ENCODE measurements at regions not wholly inside any gene's neighbourhood (a gene's known extent, or its start where the extent isn't known, plus 50 kb on each side); places are given as distances from the start of the nearest gene placed in this dataset.

DNA sequence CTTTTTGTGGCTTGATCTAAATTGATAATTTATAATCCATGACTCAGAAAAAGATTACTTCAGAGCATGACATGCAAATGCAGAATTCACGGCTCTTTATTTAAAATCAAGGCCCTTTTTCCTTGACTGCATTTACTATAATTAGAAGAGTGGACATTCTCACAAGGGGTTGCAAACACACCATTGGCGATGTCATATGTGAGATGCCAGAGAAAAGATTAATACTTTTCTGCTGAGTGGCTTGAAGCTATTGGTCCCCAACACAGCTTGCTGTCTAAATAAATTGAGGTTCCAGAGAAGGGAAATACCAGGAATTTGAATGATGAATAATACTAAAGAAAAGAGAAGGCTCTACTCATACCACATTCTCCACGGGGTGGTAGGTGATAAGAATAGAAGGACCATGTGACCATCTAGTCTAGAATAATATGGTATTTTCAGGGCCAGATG is 78.7 kb upstream of the ARID5B start:
- CTCF ChIA-PET, result no interaction called here
- H3K9me3 ChIP-seq (ENCODE audit: control insufficient read depth, insufficient read depth, low read length), result no peaks in the 10 kb centered on the region
- H3K27me3 ChIP-seq (ENCODE audit: control insufficient read depth, insufficient read depth, low read length), result no peaks in the 10 kb centered on the region
- H3K27ac ChIP-seq (ENCODE audit: low read depth, low read length), result no peak overlapping the region
- no peak for DNase-seq (ENCODE audit: low read depth, low spot score)
- TF ChIP-seq, protein P1, sequence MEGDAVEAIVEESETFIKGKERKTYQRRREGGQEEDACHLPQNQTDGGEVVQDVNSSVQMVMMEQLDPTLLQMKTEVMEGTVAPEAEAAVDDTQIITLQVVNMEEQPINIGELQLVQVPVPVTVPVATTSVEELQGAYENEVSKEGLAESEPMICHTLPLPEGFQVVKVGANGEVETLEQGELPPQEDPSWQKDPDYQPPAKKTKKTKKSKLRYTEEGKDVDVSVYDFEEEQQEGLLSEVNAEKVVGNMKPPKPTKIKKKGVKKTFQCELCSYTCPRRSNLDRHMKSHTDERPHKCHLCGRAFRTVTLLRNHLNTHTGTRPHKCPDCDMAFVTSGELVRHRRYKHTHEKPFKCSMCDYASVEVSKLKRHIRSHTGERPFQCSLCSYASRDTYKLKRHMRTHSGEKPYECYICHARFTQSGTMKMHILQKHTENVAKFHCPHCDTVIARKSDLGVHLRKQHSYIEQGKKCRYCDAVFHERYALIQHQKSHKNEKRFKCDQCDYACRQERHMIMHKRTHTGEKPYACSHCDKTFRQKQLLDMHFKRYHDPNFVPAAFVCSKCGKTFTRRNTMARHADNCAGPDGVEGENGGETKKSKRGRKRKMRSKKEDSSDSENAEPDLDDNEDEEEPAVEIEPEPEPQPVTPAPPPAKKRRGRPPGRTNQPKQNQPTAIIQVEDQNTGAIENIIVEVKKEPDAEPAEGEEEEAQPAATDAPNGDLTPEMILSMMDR (IDR thresholded peaks at IDR 0.05; ENCODE audit: low read depth, low read length), result no peak
- POLR2A ChIA-PET, result no interaction called here
- no peak overlapping the region for H3K4me3 ChIP-seq (ENCODE audit: low read depth, low read length)

GRCh38 chr10:61825001-61825400 is 76.5 kb upstream of the ARID5B start:
- Histone ChIP-seq H3K27me3 (ENCODE audit: control insufficient read depth, insufficient read depth, low read length) (no peaks in the 10 kb centered on the region), H3K4me3 (ENCODE audit: low read depth, low read length) (no peak overlapping the region), H3K9me3 (ENCODE audit: control insufficient read depth, insufficient read depth, low read length) (no peaks in the 10 kb centered on the region), H3K27ac (ENCODE audit: low read depth, low read length) (no peak overlapping the region)
- no peak for DNase-seq (ENCODE audit: low read depth, low spot score)
- ChIA-PET POLR2A (no interaction called here), CTCF (no interaction called here)
- TF ChIP-seq, protein P1 (IDR thresholded peaks at IDR 0.05; ENCODE audit: low read depth, low read length), result no peak

DNA sequence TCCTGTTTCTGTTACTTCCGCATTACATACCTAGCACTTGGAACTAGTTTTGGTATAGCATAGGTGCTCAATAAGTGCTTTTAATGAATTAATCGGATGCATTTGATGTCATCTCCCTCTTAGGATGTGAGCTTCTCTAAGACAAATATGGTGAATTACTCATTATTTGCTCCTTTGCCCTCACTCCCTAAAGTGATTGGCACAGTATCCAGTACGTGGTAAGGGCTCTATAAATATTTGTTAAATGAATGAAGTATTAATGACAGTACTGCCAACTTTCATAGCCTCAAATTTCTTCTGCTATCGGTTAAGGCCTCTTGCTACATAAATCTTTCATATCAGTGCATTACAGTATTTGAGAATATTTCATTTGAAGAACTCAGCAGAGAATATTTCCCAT is 75.9 kb upstream of the ARID5B start:
- TF ChIP-seq, protein P1 (IDR thresholded peaks at IDR 0.05; ENCODE audit: low read depth, low read length), result no peak
- ChIA-PET CTCF (no interaction called here), POLR2A (no interaction called here)
- H3K27ac ChIP-seq (ENCODE audit: low read depth, low read length), result no peak overlapping the region
- no peak for DNase-seq (ENCODE audit: low read depth, low spot score)
- H3K27me3 ChIP-seq (ENCODE audit: control insufficient read depth, insufficient read depth, low read length), result no peaks in the 10 kb centered on the region
- no peaks in the 10 kb centered on the region; the same call in 1 of the 2 replicates for H3K9me3 ChIP-seq (ENCODE audit: control insufficient read depth, insufficient read depth, low read length)
- H3K4me3 ChIP-seq (ENCODE audit: low read depth, low read length), result no peak overlapping the region

DNA sequence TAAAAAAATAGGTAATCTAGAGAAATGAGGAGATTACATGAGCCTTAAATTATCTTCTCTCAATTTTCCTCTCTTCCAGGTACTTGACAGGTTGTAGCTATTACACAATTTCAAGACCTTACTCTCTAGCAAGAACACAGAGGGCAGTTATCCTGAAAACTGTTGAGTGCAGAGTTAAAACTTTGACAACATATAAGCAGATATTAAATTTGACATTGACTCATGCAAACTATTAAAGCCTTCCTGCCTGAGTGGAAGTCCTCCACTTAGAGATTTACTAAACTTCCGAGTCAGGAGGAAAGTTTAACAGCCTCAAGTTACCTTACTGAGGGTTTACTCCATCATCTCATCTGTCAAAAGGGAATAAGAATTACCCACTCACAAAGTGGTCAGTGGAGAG is 73.5 kb upstream of the ARID5B start:
- H3K4me3 ChIP-seq (ENCODE audit: low read depth, low read length), result no peak overlapping the region
- H3K27ac ChIP-seq (ENCODE audit: low read depth, low read length), result no peak overlapping the region
- H3K27me3 ChIP-seq (ENCODE audit: control insufficient read depth, insufficient read depth, low read length), result no peaks in the 10 kb centered on the region
- POLR2A ChIA-PET, result no interaction called here
- peaks cover 3% of the 10 kb centered on the region; the same call in 1 of the 2 replicates for H3K9me3 ChIP-seq (ENCODE audit: control insufficient read depth, insufficient read depth, low read length)
- TF ChIP-seq, protein P1 (IDR thresholded peaks at IDR 0.05; ENCODE audit: low read depth, low read length), result no peak
- no peak for DNase-seq (ENCODE audit: low read depth, low spot score)
- CTCF ChIA-PET, result interaction anchor here (0.7 kb wide), 2 partner anchors 70 to 83 kb away, joined by 4 to 5 read pairs; no protein-coding TSS in a partner anchor

DNA sequence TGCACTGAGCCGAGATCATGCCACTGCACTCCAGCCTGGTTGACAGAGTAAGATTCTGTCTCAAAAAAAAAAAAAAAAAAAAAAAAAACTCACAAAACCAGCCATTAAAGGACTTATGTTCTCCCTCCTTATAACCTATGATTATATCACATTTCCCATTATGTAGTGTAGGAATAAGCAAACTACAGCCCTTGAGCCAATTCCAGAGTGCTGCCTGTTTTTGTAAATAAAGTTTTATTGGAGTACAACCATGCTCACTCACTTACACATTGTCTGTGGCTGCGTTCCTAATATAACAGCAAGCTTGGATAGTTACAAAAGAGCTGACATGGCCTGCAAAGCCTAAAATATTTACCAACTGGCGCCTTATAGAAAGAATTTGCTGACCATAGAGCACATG is 72.7 kb upstream of the ARID5B start:
- POLR2A ChIA-PET, result no interaction called here
- peaks cover 3% of the 10 kb centered on the region; the same call in 1 of the 2 replicates for H3K9me3 ChIP-seq (ENCODE audit: control insufficient read depth, insufficient read depth, low read length)
- no peak overlapping the region for H3K4me3 ChIP-seq (ENCODE audit: low read depth, low read length)
- H3K27me3 ChIP-seq (ENCODE audit: control insufficient read depth, insufficient read depth, low read length), result no peaks in the 10 kb centered on the region
- no peak overlapping the region for H3K27ac ChIP-seq (ENCODE audit: low read depth, low read length)
- CTCF ChIA-PET, result interaction anchor here (0.7 kb wide), 1 partner anchor 84 kb away, joined by 4 read pairs; no protein-coding TSS in a partner anchor
- TF ChIP-seq, protein P1 (IDR thresholded peaks at IDR 0.05; ENCODE audit: low read depth, low read length), result no peak
- DNase-seq (ENCODE audit: low read depth, low spot score), result no peak
